ENCODE measurements at regions not wholly inside any gene's neighbourhood (a gene's known extent, or its start where the extent isn't known, plus 50 kb on each side); places are given as distances from the start of the nearest gene placed in this dataset.

DNA sequence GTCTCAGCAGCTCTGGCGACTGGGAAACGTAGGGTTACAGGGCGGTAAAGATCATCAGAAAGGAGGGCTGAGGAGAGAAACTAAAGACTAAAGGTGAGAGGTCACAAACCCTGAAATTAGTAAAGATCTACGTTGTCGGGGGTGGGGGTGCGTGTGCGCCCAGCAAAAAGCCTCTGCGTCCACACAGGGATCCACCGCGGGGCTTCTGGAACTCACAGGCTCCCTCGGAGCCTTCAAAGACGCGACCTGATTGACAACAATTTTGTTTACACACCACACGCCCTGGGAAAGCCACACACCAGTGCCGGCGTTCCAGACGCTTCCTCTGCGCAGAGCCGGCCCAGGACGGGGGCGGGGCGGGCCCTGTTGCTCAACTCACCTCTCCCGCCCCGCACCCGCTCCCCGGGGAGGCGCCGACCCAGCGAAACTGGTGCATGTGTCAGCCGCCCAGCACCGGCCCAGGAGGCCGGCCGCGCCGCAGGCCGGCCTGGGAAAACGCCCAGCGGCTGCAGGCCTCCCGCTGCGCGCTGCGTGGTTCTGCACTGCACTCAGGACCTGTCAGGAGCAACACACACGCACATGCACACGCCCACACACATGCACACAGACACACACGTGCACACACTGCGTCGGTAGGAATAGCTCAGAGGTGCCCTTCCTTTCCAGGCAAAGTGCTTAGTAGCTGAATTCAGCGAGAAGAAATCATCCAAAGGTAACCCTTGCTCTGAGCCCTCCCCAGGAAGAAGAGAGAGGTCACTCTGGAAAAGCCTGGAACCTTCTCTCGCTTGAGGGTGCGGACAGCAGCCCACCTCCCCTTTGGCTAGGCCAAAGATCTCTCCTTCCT is 57.2 kb upstream of the ARID1B start:
- TF ChIP-seq SMC3 (IDR thresholded peaks at IDR 0.05) (peak; percentile 32; the same call in 2 of the 3 replicates), CHD2 (IDR thresholded peaks at IDR 0.05; ENCODE audit: low read length, partially characterized antibody) (peak; percentile 37), JUNB (IDR thresholded peaks at IDR 0.05) (no peak; the same call in 1 of the 2 replicates), ZSCAN20 (CRISPR knock-in tag; IDR thresholded peaks at IDR 0.05) (no peak), NR3C1 (IDR thresholded peaks at IDR 0.05) (no peak), CHD4 (IDR thresholded peaks at IDR 0.05; ENCODE audit: borderline replicate concordance) (no peak), MYC (IDR thresholded peaks at IDR 0.05; ENCODE audit: borderline replicate concordance, low read length) (no peak; the same call in 1 of the 2 replicates), POLR2A (IDR thresholded peaks at IDR 0.05; ENCODE audit: low read length) (0 out of 2 replicates have a peak, but pooled peaks have one; percentile 34), EHMT2 (IDR thresholded peaks at IDR 0.05; ENCODE audit: low read depth) (no peak), MAFK (IDR thresholded peaks at IDR 0.05; ENCODE audit: partially characterized antibody) (peak; percentile 44), PHF8 (IDR thresholded peaks at IDR 0.05; ENCODE audit: borderline replicate concordance, low read depth) (no peak), MAZ (IDR thresholded peaks at IDR 0.05; ENCODE audit: borderline replicate concordance, low read depth, low read length) (no peak)
- TF ChIP-seq, protein P1, sequence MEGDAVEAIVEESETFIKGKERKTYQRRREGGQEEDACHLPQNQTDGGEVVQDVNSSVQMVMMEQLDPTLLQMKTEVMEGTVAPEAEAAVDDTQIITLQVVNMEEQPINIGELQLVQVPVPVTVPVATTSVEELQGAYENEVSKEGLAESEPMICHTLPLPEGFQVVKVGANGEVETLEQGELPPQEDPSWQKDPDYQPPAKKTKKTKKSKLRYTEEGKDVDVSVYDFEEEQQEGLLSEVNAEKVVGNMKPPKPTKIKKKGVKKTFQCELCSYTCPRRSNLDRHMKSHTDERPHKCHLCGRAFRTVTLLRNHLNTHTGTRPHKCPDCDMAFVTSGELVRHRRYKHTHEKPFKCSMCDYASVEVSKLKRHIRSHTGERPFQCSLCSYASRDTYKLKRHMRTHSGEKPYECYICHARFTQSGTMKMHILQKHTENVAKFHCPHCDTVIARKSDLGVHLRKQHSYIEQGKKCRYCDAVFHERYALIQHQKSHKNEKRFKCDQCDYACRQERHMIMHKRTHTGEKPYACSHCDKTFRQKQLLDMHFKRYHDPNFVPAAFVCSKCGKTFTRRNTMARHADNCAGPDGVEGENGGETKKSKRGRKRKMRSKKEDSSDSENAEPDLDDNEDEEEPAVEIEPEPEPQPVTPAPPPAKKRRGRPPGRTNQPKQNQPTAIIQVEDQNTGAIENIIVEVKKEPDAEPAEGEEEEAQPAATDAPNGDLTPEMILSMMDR (IDR thresholded peaks at IDR 0.05): no peak
- TF ChIP-seq, protein P2, sequence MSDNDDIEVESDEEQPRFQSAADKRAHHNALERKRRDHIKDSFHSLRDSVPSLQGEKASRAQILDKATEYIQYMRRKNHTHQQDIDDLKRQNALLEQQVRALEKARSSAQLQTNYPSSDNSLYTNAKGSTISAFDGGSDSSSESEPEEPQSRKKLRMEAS (IDR thresholded peaks at IDR 0.05): peak; percentile 84

Measured in A549 (cell line).